ENCODE measurements at regions not wholly inside any gene's neighbourhood (a gene's known extent, or its start where the extent isn't known, plus 50 kb on each side); places are given as distances from the start of the nearest gene placed in this dataset.

GRCh38 chr12:126316411-126316810 is 1251.2 kb downstream of the AACS start:
- DNase-seq (ENCODE audit: extremely low read depth in 1 of 2, low read depth in 1 of 2) = no peak

- DNase-seq (ENCODE audit: extremely low read depth in 1 of 2, low read depth in 1 of 2) = no peak
Measured at GRCh38 chr12:126337556-126338441, 1272.6 kb downstream of the AACS start.

- DNase-seq (ENCODE audit: extremely low read depth in 1 of 2, low read depth in 1 of 2) = no peak
Measured at GRCh38 chr12:126342866-126343265, 1277.6 kb downstream of the AACS start.

GRCh38 chr12:126343321-126343720 is 1278.1 kb downstream of the AACS start:
- DNase-seq (ENCODE audit: extremely low read depth in 1 of 2, low read depth in 1 of 2) = no peak

GRCh38 chr12:126346087-126346486 is 1280.9 kb downstream of the AACS start:
- DNase-seq (ENCODE audit: extremely low read depth in 1 of 2, low read depth in 1 of 2) = no peak

GRCh38 chr12:126347421-126347820 is 1282.2 kb downstream of the AACS start:
- DNase-seq (ENCODE audit: extremely low read depth in 1 of 2, low read depth in 1 of 2) = no peak

- DNase-seq (ENCODE audit: extremely low read depth in 1 of 2, low read depth in 1 of 2) = no peak
Measured at GRCh38 chr12:126349383-126349782, 1284.1 kb downstream of the AACS start.

GRCh38 chr12:126353604-126354003 is 1288.4 kb downstream of the AACS start:
- no peak for DNase-seq (ENCODE audit: extremely low read depth in 1 of 2, low read depth in 1 of 2)

- DNase-seq (ENCODE audit: extremely low read depth in 1 of 2, low read depth in 1 of 2) = no peak
Measured at GRCh38 chr12:126354633-126355032, 1289.4 kb downstream of the AACS start.

- no peak for DNase-seq (ENCODE audit: extremely low read depth in 1 of 2, low read depth in 1 of 2)
Measured at GRCh38 chr12:126355346-126355745, 1290.1 kb downstream of the AACS start.

- DNase-seq (ENCODE audit: extremely low read depth in 1 of 2, low read depth in 1 of 2) = no peak
Measured at GRCh38 chr12:126358806-126359205, 1293.6 kb downstream of the AACS start.

- no peak for DNase-seq (ENCODE audit: extremely low read depth in 1 of 2, low read depth in 1 of 2)
Measured at GRCh38 chr12:126359216-126359615, 1294.0 kb downstream of the AACS start.

- no peak for DNase-seq (ENCODE audit: extremely low read depth in 1 of 2, low read depth in 1 of 2)
Measured at GRCh38 chr12:126361804-126362203, 1296.6 kb downstream of the AACS start.

- no peak for DNase-seq (ENCODE audit: extremely low read depth in 1 of 2, low read depth in 1 of 2)
Measured at GRCh38 chr12:126362493-126362892, 1297.3 kb downstream of the AACS start.

- DNase-seq (ENCODE audit: extremely low read depth in 1 of 2, low read depth in 1 of 2) = no peak
Measured at GRCh38 chr12:126362964-126363363, 1297.7 kb downstream of the AACS start.

- DNase-seq (ENCODE audit: extremely low read depth in 1 of 2, low read depth in 1 of 2) = no peak
Measured at GRCh38 chr12:126369487-126370463, 1304.5 kb downstream of the AACS start.

- no peak for DNase-seq (ENCODE audit: extremely low read depth in 1 of 2, low read depth in 1 of 2)
Measured at GRCh38 chr12:126383506-126383905, 1318.3 kb downstream of the AACS start.

GRCh38 chr12:126384026-126384564 is 1318.9 kb downstream of the AACS start:
- DNase-seq (ENCODE audit: extremely low read depth in 1 of 2, low read depth in 1 of 2) = no peak

- no peak for DNase-seq (ENCODE audit: extremely low read depth in 1 of 2, low read depth in 1 of 2)
Measured at GRCh38 chr12:126385785-126386184, 1320.5 kb downstream of the AACS start.

GRCh38 chr12:126389220-126389841 is 1324.1 kb downstream of the AACS start:
- no peak for DNase-seq (ENCODE audit: extremely low read depth in 1 of 2, low read depth in 1 of 2)

GRCh38 chr12:126389961-126390360 is 1324.7 kb downstream of the AACS start:
- DNase-seq (ENCODE audit: extremely low read depth in 1 of 2, low read depth in 1 of 2) = no peak

Data from activated CD8-positive, alpha-beta memory T cell treated with anti-CD3 and anti-CD28 coated beads for 1 hour (primary cell).